ENCODE measurements at regions not wholly inside any gene's neighbourhood (a gene's known extent, or its start where the extent isn't known, plus 50 kb on each side); places are given as distances from the start of the nearest gene placed in this dataset.
"Not testable (repeated sequence)": the region's sequence is repeated elsewhere in the genome, so short reads cannot be mapped to it uniquely, and the experiment has no call there.

DNA sequence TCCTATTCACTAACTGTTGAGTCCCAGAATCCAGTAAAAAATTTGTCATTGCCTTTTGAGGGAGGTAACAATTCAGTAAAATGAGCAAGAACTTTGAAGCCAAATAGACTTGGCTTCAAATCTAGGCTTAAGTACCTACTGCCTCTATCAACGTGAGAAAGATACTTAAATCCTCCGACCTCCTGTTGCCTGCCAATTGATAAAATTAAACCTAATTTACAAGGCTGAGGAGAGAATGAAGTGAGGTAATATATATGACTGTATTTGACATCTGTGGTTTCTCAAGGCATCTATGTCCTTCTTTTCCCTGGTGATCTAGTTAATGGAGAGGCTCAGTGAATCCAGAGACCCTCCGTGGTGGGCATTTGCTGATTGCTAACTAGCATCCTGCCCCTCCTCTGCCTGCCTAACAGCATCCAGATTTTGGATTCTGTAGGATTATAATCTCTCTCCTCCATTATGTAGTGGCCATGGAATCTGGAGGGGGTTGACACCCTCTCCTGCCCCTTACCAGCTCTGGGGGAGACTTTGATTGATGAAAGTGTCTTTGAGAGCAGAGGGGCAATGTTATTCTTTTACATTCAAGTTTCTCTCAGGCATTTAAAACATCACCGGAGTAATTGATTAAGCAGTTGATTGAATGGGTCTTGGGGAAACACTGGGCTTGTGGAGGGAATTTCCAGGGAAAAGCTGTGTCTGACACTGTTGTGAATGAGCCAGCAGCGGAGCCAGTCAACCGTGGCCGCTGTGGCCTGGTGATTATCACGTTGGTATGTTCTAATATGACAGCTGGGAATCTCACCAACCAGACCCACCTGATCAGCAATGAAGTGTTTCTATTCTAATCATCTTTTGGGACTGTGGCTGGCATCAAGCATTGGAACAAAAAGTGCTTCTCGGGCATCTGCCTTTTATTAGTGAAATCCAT lies 140.7 kb upstream of the FAM78B start:
- DNase-seq: no peak

DNA sequence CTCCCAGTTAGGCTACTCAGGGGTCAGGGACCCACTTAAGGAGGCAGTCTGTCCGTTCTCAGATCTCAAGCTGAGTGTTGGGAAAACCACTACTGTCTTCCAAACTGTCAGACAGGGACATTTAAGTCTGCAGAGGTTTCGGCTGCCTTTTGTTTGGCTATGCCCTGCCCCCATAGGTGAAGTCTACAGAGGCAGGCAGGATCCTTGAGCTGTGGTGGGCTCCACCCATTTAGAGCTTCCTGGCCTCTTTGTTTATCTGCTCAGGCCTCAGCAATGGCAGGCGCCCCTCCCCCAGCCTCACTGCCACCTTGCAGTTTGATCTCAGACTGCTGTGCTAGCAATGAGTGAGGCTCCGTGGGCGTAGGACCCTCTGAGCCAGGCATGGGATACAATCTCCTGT lies 149.5 kb upstream of the FAM78B start:
- DNase-seq: not testable (repeated sequence)

GRCh38 chr1:166322470-166322869 lies 155.7 kb upstream of the FAM78B start:
- no peak for DNase-seq

DNA sequence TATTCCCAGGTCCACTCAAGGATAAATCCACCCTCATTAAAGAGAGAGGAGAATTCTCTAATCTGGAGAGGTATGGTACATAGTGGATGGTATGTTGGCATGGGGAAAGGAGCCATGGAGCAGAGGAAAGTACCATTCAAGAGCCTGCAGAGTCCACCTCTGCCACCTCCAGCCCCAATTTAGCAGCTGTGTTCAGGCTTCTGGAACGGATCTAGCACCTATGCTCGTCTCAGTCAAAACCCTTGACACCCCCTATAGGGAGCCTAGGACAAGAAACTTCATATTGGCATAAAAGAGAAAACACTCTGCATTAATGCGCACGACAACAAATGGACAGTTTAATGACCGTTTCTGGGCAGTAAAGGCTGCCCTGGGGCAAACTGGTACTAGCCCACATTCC lies 161.1 kb upstream of the FAM78B start:
- DNase-seq: no peak

DNA sequence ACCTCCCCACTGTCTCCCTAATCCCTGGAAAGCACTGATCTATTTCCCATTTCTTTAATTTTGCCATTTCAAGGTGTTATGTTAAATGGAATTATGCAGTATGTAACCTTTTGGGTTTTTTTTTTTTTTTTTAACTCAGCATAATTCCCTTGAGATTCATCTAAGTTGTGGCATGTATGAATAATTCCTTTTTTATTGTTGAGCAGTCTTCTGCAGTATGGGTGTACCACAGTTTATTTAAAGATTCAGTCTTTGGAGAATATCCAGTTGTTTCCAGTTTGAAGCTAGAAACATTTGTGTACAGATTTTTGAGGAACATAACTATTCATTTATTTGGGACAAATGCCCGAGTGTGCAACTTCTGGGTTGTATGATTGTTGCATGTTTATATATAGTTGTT lies 162.2 kb upstream of the FAM78B start:
- no peak for DNase-seq

- DNase-seq: no peak
Measured at GRCh38 chr1:166330096-166330495, 163.3 kb upstream of the FAM78B start.

DNA sequence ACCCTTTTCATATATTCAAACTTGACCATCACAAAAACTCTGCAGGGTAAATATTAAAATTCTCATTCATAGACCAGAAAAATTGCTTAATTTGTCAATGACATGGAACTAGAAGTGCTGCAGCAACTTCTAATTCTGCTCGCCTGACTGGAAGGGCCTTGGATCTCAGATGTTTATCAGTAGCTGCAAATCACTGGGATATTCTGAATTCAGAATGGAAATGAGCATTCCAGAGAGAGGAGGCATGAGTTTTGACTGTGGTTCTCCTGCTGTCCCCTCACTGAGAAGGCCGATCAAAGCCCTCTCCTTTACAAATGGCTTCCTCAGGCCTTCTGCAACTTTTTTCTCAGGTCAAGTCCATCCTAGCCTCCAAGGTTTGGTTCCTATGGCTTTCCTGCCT lies 171.3 kb upstream of the FAM78B start:
- DNase-seq: no peak

- DNase-seq: no peak
Measured at GRCh38 chr1:166340709-166341108, 173.9 kb upstream of the FAM78B start.

- DNase-seq: no peak
Measured at GRCh38 chr1:166343276-166343675, 176.5 kb upstream of the FAM78B start.

DNA sequence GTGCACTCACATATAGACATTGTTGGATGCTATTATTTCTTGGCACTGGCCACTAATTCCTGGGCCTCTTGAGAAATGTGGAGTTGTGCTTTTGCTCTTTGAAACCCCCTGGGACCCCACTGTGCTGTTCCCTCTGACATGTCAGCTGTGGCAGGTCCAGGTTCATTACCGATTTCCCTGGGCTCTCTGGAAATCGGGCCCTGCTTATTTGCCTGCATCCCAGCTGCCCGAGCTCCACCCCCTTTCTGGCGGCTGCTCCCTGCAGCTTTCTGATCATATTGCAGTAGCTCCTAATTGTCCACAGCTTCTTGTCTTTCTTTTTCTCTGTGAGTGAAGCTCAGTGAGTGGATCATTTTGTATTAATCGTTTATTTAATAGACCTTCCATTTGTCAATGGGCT lies 183.7 kb upstream of the FAM78B start:
- DNase-seq: no peak

DNA sequence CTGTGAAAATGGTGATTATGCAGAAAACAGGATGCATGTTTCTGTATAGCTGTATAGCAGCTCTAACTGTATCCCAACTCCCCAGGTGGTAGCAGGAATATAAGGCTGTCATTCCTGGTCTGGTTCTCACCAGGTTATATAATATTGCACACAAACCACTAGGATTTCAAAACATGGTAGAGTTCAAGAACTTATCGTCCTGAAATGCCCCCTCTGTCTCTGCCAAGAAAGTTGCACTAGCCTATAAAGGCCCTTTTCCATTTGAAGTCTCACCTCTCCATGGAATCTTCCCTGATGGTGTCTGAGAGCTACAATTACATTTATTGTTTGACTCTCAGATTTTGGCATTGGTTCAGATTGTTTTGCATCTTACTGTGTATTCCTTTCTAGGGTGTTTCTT lies 184.9 kb upstream of the FAM78B start:
- no peak for DNase-seq

- DNase-seq: no peak
Measured at GRCh38 chr1:166353213-166353612, 186.4 kb upstream of the FAM78B start.

DNA sequence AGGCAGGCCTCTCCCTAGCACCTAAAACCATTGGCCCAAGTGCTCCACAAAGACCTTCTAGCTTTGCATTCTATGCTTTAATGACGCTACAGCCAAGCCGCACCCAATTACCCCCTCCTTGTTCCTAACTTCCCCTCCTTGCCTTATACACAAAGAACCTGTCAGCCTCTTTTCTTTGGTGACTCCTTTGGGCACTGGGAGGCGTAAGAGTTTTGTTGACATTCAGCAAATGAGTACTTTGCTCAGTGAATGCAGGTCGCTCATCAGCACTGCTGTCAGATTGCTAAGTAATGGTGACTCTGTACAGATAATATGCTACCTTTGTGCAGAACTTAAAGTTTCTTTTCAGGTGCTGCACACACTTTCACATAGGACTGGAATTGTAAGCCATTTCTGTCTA lies 187.6 kb upstream of the FAM78B start:
- no peak for DNase-seq

DNA sequence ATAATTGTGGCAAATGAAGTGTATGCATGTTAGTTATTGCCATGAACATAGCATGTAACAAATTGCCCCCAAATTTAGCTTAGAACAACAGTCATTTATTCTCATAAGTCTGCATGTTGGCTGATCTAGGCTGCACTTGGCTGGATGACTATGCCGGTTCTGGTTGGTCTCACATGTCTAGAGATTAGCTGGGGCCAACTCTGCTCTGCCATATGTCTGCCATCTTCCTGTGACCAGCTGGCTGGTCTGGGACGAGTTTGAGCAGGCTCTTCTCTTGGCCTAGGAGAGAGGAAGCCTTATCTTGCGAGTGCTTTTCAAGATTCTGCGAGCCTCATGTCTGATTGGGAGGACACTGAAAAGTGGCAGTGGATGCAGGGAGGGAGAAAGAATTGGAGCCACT lies 198.3 kb upstream of the FAM78B start:
- DNase-seq: no peak

- no peak for DNase-seq
Measured at GRCh38 chr1:166368030-166368429, 201.2 kb upstream of the FAM78B start.

- no peak for DNase-seq
Measured at GRCh38 chr1:166377896-166378295, 211.1 kb upstream of the FAM78B start.

GRCh38 chr1:166378805-166379204 lies 212.0 kb upstream of the FAM78B start:
- no peak for DNase-seq

- DNase-seq: no peak
Measured at GRCh38 chr1:166379447-166379846, 212.6 kb upstream of the FAM78B start.

GRCh38 chr1:166383137-166383536 lies 216.3 kb upstream of the FAM78B start:
- no peak for DNase-seq

DNA sequence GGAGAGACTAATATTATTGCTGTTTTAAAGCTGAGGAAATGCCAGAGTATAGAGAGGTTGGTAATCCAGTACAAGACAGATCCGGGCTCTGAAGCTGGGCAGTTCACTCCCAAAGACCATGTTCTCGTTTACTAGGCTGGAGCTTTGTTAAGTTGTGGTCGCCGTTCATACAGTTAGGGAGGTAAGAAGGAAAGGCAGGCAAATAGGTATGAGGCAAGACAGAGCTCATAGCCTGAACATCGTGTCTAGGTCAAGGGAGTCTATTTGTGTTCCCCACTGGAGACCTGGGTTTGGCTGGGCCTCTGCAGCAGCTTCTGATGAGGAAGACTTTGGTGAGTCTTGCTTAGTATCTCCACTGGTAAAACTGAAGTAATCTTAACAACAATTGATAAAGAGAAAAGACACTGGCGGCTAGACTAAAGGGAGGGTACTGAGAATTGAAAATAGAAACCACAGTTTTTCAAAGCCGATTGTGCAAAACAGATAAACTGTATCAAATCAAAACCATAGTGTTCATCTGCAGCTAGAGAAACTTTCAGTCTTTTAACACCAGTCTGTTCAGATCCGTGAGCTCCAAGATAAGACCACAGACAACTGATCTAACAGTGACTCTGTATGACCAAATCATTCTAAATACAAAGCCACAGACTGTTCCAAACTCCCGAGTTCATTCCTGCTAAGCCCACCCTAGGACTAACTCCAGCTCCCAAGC lies 217.0 kb upstream of the FAM78B start:
- no peak for DNase-seq

- no peak for DNase-seq
Measured at GRCh38 chr1:166384948-166385347, 218.1 kb upstream of the FAM78B start.

- no peak for DNase-seq
Measured at GRCh38 chr1:166390366-166391033, 223.7 kb upstream of the FAM78B start.

DNA sequence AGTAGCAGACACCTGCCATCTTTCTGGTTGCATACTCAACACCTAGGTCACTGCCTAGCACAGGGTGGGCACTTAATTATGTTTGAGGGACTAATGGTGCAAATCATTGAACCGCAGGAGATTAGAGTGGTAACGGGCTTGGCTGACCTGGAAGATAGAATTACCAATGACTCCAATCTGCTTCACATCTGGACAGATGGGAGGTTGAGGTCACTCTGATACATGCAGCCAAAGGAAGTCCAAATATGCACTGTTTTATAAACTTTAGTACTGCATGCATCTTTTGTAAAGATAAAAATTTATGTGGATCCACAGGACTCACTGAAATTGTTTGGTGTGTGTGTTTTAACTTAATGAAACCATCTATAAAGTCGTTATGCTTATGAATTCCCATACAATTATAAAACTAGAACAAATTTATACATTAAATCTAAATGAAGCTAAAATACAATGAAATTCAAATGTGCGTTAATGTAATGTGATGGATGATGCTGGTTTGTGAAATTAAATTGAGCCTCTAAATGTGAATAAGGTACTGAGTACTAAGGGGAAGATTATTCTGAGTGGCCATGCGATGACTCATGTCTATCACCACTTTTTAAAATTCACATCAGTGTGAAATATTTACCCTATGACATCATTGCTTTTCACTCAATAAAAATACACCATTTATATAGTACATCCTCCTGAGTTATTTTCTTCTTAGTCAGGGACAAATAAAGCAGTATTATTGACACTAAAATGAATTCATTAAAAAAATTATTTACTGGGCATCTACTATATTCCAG lies 224.7 kb upstream of the FAM78B start:
- no peak for DNase-seq

All from bone marrow (tissue), 2 donors.